ENCODE measurements at regions not wholly inside any gene's neighbourhood (a gene's known extent, or its start where the extent isn't known, plus 50 kb on each side); places are given as distances from the start of the nearest gene placed in this dataset.

GRCh38 chr20:55616367-55616766 lies 389.0 kb downstream of the CBLN4 start:
- TF ChIP-seq, protein P1, sequence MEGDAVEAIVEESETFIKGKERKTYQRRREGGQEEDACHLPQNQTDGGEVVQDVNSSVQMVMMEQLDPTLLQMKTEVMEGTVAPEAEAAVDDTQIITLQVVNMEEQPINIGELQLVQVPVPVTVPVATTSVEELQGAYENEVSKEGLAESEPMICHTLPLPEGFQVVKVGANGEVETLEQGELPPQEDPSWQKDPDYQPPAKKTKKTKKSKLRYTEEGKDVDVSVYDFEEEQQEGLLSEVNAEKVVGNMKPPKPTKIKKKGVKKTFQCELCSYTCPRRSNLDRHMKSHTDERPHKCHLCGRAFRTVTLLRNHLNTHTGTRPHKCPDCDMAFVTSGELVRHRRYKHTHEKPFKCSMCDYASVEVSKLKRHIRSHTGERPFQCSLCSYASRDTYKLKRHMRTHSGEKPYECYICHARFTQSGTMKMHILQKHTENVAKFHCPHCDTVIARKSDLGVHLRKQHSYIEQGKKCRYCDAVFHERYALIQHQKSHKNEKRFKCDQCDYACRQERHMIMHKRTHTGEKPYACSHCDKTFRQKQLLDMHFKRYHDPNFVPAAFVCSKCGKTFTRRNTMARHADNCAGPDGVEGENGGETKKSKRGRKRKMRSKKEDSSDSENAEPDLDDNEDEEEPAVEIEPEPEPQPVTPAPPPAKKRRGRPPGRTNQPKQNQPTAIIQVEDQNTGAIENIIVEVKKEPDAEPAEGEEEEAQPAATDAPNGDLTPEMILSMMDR (IDR thresholded peaks at IDR 0.05; ENCODE audit: extremely low read depth, insufficient read depth, missing control alignments): no peak
- in situ Hi-C loops (cut with MboI; ENCODE audit: low pct_unique_long_range_greater_than_20kb, low sequenced_read_pairs, unreplicated experiment): no loop called here
- DNase-seq (ENCODE audit: low spot score): no peak

- no peak for DNase-seq (ENCODE audit: low spot score)
- TF ChIP-seq, protein P1 (IDR thresholded peaks at IDR 0.05; ENCODE audit: extremely low read depth, insufficient read depth, missing control alignments): no peak
- in situ Hi-C loops (cut with MboI; ENCODE audit: low pct_unique_long_range_greater_than_20kb, low sequenced_read_pairs, unreplicated experiment): no loop called here
Measured at GRCh38 chr20:55615818-55616217, 389.5 kb downstream of the CBLN4 start.

- TF ChIP-seq, protein P1 (IDR thresholded peaks at IDR 0.05; ENCODE audit: extremely low read depth, insufficient read depth, missing control alignments): no peak
- no peak for DNase-seq (ENCODE audit: low spot score)
- in situ Hi-C loops (cut with MboI; ENCODE audit: low pct_unique_long_range_greater_than_20kb, low sequenced_read_pairs, unreplicated experiment): no loop called here
Measured at GRCh38 chr20:55614220-55614757, 391.0 kb downstream of the CBLN4 start.

GRCh38 chr20:55610756-55611155 lies 394.6 kb downstream of the CBLN4 start:
- in situ Hi-C loops (cut with MboI; ENCODE audit: low pct_unique_long_range_greater_than_20kb, low sequenced_read_pairs, unreplicated experiment): no loop called here
- no peak for DNase-seq (ENCODE audit: low spot score)
- TF ChIP-seq, protein P1 (IDR thresholded peaks at IDR 0.05; ENCODE audit: extremely low read depth, insufficient read depth, missing control alignments): no peak

GRCh38 chr20:55605594-55605993 lies 399.7 kb downstream of the CBLN4 start:
- DNase-seq (ENCODE audit: low spot score): no peak
- in situ Hi-C loops (cut with MboI; ENCODE audit: low pct_unique_long_range_greater_than_20kb, low sequenced_read_pairs, unreplicated experiment): no loop called here
- TF ChIP-seq, protein P1 (IDR thresholded peaks at IDR 0.05; ENCODE audit: extremely low read depth, insufficient read depth, missing control alignments): no peak

- in situ Hi-C loops (cut with MboI; ENCODE audit: low pct_unique_long_range_greater_than_20kb, low sequenced_read_pairs, unreplicated experiment): no loop called here
- DNase-seq (ENCODE audit: low spot score): no peak
Measured at GRCh38 chr20:55597526-55597925, 407.8 kb downstream of the CBLN4 start.

More at GRCh38 chr20:55597526-55597925, 407.8 kb downstream of the CBLN4 start:
- TF ChIP-seq, protein P1 (IDR thresholded peaks at IDR 0.05; ENCODE audit: extremely low read depth, insufficient read depth, missing control alignments): no peak

Data from GM13977 (cell line).